ENCODE measurements at regions not wholly inside any gene's neighbourhood (a gene's known extent, or its start where the extent isn't known, plus 50 kb on each side); places are given as distances from the start of the nearest gene placed in this dataset.

- 41 to 42% methylated on average over 6 of the region's 6 CpGs for WGBS, 2 donors
- Histone ChIP-seq H3K9me3 (no peaks in the 10 kb centered on the region), H3K27ac (no peak overlapping the region), H3K36me3 (replicated peaks in 1 of 2; ENCODE audit: insufficient read depth in 1 of 2, low read depth in 2 of 2) (no peaks in the 10 kb centered on the region), H3K27me3 (no peaks in the 10 kb centered on the region), H3K4me3 (no peak overlapping the region), H3K4me1 (no peaks in the 10 kb centered on the region)
- TF ChIP-seq, protein P1, sequence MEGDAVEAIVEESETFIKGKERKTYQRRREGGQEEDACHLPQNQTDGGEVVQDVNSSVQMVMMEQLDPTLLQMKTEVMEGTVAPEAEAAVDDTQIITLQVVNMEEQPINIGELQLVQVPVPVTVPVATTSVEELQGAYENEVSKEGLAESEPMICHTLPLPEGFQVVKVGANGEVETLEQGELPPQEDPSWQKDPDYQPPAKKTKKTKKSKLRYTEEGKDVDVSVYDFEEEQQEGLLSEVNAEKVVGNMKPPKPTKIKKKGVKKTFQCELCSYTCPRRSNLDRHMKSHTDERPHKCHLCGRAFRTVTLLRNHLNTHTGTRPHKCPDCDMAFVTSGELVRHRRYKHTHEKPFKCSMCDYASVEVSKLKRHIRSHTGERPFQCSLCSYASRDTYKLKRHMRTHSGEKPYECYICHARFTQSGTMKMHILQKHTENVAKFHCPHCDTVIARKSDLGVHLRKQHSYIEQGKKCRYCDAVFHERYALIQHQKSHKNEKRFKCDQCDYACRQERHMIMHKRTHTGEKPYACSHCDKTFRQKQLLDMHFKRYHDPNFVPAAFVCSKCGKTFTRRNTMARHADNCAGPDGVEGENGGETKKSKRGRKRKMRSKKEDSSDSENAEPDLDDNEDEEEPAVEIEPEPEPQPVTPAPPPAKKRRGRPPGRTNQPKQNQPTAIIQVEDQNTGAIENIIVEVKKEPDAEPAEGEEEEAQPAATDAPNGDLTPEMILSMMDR (IDR thresholded peaks at IDR 0.05), result no peak
- TF ChIP-seq POLR2A (IDR thresholded peaks at IDR 0.05), result no peak
- intact Hi-C loops (cut with DNase I), result no loop called here
- DNase-seq (no peak), ATAC-seq (no peak)
Observed at GRCh38 chr2:220887876-220888275, 684.2 kb downstream of the EPHA4 start.

- ATAC-seq (no peak), DNase-seq (no peak)
- TF ChIP-seq POLR2A (IDR thresholded peaks at IDR 0.05), result no peak
- TF ChIP-seq, protein P1 (IDR thresholded peaks at IDR 0.05), result no peak
- H3K9me3 ChIP-seq, result no peaks in the 10 kb centered on the region
- 58 to 66% methylated on average over 3 of the region's 3 CpGs for WGBS, 2 donors
- H3K4me1 ChIP-seq, result no peaks in the 10 kb centered on the region
- no peak overlapping the region for H3K4me3 ChIP-seq
- no peaks in the 10 kb centered on the region for H3K27me3 ChIP-seq
- intact Hi-C loops (cut with DNase I), result no loop called here
- no peaks in the 10 kb centered on the region for H3K36me3 ChIP-seq (replicated peaks in 1 of 2; ENCODE audit: insufficient read depth in 1 of 2, low read depth in 2 of 2)
- no peak overlapping the region for H3K27ac ChIP-seq
Observed at GRCh38 chr2:220890931-220891330, 681.2 kb downstream of the EPHA4 start.

DNA sequence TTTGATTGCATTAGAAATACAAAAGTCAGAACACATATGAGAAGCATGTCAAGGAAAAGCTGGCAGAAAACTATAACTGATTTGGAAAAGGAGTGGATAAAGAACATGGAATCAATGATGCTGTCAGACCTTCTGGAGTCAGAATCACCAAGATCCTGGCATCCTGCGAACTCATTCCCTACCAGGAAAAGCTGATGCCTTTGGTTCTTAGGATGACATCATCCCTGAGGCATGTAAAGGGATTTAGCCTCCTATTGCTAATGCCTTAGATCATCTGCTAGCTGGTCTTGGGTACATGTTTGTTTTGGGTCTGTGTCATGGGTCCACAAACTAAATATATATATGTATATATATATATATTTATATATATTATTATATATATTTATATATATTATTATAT lies 680.7 kb downstream of the EPHA4 start:
- Histone ChIP-seq H3K9me3 (no peaks in the 10 kb centered on the region), H3K27ac (no peak overlapping the region), H3K36me3 (replicated peaks in 1 of 2; ENCODE audit: insufficient read depth in 1 of 2, low read depth in 2 of 2) (no peaks in the 10 kb centered on the region), H3K27me3 (no peaks in the 10 kb centered on the region), H3K4me3 (no peak overlapping the region), H3K4me1 (no peaks in the 10 kb centered on the region)
- intact Hi-C loops (cut with DNase I), result no loop called here
- TF ChIP-seq POLR2A (IDR thresholded peaks at IDR 0.05), result no peak
- TF ChIP-seq, protein P1 (IDR thresholded peaks at IDR 0.05), result no peak
- ATAC-seq (no peak), DNase-seq (no peak)
- WGBS, 2 donors, result 48 to 69% methylated on average over 1 of the region's 1 CpG

DNA sequence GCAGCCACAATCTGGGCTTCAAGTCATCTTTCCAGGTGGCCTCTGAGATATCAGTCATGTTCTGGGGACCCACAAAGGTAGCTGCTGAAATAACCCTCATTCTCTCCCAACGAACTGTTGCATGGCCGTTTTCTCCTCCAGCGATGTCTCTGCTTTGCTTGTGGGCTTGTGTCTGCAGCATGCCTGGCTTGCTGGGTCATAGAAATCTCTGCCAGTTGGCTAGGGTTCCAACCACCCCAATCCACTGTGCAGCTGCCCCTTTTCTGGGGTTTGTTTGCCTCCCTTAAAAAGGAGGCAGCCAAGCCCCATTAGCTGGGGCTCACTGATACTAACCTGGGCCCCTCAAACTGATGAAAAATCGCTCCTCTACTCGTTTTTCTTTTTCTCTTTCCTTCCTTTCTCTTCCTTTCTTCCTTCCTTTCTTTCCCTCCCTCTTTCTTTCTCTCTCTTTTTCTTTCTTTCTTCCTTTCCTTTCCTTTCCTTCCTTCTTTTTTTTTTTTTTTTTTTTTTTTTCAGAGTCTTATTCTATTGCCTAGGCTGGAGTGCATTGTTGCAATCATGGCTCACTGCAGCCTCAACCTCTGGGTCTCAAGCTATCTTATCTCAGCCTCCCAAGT lies 680.0 kb downstream of the EPHA4 start:
- Histone ChIP-seq H3K9me3 (no peaks in the 10 kb centered on the region), H3K36me3 (replicated peaks in 1 of 2; ENCODE audit: insufficient read depth in 1 of 2, low read depth in 2 of 2) (no peaks in the 10 kb centered on the region), H3K4me1 (no peaks in the 10 kb centered on the region), H3K27ac (no peak overlapping the region), H3K4me3 (no peak overlapping the region), H3K27me3 (no peaks in the 10 kb centered on the region)
- no peak for ATAC-seq
- no peak for DNase-seq
- no peak for TF ChIP-seq POLR2A (IDR thresholded peaks at IDR 0.05)
- TF ChIP-seq, protein P1 (IDR thresholded peaks at IDR 0.05), result no peak
- WGBS, 2 donors, result 74 to 75% methylated on average over 5 of the region's 5 CpGs
- intact Hi-C loops (cut with DNase I), result no loop called here

DNA sequence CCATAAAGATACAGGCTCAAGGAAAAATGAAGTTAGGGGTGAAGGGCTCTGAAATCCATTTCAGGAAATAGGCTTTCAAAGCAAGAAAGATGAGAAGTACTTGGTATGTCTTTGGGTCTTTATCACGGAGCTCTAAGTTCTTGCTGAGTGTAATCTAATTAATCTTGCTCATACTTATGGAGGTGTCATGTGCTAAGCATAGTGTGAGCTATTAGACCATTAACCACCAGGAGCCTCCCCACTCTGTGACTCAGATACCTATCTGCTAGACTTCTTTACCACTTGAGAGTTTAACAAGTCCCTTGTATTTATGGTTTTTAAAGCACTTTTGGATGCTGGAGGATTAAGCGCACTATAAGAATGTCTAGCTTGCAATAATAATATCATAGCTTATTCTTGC lies 678.7 kb downstream of the EPHA4 start:
- DNase-seq (no peak), ATAC-seq (no peak)
- intact Hi-C loops (cut with DNase I), result no loop called here
- WGBS, 2 donors, result 64 to 65% methylated on average over 2 of the region's 2 CpGs
- H3K4me3 ChIP-seq, result no peak overlapping the region
- TF ChIP-seq, protein P1 (IDR thresholded peaks at IDR 0.05), result no peak
- no peak for TF ChIP-seq POLR2A (IDR thresholded peaks at IDR 0.05)
- no peaks in the 10 kb centered on the region for H3K4me1 ChIP-seq
- no peaks in the 10 kb centered on the region for H3K36me3 ChIP-seq (replicated peaks in 1 of 2; ENCODE audit: insufficient read depth in 1 of 2, low read depth in 2 of 2)
- H3K9me3 ChIP-seq, result no peaks in the 10 kb centered on the region
- no peaks in the 10 kb centered on the region for H3K27me3 ChIP-seq
- no peak overlapping the region for H3K27ac ChIP-seq

Data from body of pancreas (tissue), 4 donors.